ENCODE measurements at regions not wholly inside any gene's neighbourhood (a gene's known extent, or its start where the extent isn't known, plus 50 kb on each side); places are given as distances from the start of the nearest gene placed in this dataset.

DNA sequence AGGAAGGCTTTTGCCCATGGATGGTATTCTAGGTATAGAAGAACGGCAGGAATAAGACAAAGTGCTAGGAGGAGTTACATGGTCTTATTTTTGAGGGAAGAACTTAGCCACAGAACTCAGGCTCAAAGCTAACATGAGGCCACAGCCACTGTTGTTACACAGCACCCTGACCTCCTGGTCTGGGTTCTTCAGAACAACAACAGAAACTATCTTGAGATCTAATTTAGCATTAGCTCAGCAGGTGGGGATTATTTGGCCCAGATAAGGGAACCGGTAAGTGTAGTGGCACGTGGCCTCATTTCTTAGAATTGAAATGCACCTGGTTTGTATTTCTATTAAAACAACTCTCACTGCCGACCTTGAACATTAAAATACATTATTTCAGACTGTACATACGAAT is 1168.7 kb upstream of the SEMA6A start:
- Histone ChIP-seq H3K27me3 (replicated peaks; ENCODE audit: control insufficient read depth, insufficient read depth, low read length) (no peaks in the 10 kb centered on the region), H3K4me3 (replicated peaks; ENCODE audit: low read depth, low read length) (no peak overlapping the region), H3K36me3 (ENCODE audit: control insufficient read depth, insufficient read depth, low read length) (no peaks in the 10 kb centered on the region)
- TF ChIP-seq, protein P1, sequence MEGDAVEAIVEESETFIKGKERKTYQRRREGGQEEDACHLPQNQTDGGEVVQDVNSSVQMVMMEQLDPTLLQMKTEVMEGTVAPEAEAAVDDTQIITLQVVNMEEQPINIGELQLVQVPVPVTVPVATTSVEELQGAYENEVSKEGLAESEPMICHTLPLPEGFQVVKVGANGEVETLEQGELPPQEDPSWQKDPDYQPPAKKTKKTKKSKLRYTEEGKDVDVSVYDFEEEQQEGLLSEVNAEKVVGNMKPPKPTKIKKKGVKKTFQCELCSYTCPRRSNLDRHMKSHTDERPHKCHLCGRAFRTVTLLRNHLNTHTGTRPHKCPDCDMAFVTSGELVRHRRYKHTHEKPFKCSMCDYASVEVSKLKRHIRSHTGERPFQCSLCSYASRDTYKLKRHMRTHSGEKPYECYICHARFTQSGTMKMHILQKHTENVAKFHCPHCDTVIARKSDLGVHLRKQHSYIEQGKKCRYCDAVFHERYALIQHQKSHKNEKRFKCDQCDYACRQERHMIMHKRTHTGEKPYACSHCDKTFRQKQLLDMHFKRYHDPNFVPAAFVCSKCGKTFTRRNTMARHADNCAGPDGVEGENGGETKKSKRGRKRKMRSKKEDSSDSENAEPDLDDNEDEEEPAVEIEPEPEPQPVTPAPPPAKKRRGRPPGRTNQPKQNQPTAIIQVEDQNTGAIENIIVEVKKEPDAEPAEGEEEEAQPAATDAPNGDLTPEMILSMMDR (IDR thresholded peaks at IDR 0.05; ENCODE audit: insufficient read depth, low read length, poor library complexity, severe bottlenecking) = no peak
- no peak for DNase-seq (ENCODE audit: extremely low read depth, insufficient read length)

DNA sequence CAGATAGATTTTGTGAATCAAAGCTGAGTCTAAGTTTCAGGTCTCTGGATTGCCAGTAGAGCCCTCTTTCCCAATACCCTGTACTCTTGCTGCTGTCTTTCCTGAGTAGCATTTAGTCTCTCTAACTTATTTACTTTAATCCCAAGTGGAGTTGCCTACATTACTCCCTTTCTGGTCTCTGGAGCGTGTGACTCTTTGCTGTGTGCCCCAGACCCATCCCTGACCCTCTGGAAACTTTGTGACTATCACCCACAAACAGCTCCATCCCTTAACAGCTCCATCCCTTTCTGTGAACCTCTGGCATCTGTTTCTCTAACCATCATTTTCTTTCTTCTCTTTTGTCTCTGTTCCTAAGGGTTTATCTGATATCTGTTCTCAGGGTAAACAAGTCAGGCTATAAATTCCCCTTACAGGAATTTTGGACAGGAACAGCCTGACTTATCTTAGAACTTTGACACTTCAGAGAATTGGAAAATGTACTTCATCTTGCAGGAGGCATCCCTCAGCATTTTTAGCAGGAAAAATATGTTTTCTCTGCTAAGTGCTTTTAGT is 1167.1 kb upstream of the SEMA6A start:
- TF ChIP-seq, protein P1 (IDR thresholded peaks at IDR 0.05; ENCODE audit: insufficient read depth, low read length, poor library complexity, severe bottlenecking) = no peak
- H3K4me3 ChIP-seq (replicated peaks; ENCODE audit: low read depth, low read length) = no peak overlapping the region
- H3K36me3 ChIP-seq (ENCODE audit: control insufficient read depth, insufficient read depth, low read length) = no peaks in the 10 kb centered on the region

DNA sequence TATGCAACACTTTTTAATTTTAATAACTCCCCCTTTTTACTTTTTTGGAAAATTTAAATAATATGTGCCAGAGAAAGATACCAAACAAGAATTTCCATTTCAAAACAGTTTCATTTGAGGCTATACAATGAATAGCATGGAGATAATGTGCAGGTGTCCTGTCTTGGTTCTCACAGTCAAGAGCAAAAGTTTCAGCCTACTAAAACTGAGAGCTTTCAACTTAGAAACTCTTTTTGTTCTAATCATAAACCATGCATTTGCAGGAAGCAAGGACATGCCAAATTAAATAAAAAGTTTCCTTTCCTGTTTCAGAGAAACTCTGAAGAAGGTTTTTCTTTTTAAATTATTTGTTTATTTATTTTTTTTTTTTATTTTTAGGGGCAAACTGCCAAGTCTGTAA is 1165.6 kb upstream of the SEMA6A start:
- Histone ChIP-seq H3K36me3 (ENCODE audit: control insufficient read depth, insufficient read depth, low read length) (no peaks in the 10 kb centered on the region), H3K4me3 (replicated peaks; ENCODE audit: low read depth, low read length) (no peak overlapping the region), H3K27me3 (replicated peaks; ENCODE audit: control insufficient read depth, insufficient read depth, low read length) (no peaks in the 10 kb centered on the region)
- TF ChIP-seq, protein P1 (IDR thresholded peaks at IDR 0.05; ENCODE audit: insufficient read depth, low read length, poor library complexity, severe bottlenecking) = no peak
- DNase-seq (ENCODE audit: extremely low read depth, insufficient read length) = no peak

More for the DNA sequence above, 1167.1 kb upstream of the SEMA6A start:
- DNase-seq (ENCODE audit: extremely low read depth, insufficient read length) = no peak
- H3K27me3 ChIP-seq (replicated peaks; ENCODE audit: control insufficient read depth, insufficient read depth, low read length) = no peaks in the 10 kb centered on the region

DNA sequence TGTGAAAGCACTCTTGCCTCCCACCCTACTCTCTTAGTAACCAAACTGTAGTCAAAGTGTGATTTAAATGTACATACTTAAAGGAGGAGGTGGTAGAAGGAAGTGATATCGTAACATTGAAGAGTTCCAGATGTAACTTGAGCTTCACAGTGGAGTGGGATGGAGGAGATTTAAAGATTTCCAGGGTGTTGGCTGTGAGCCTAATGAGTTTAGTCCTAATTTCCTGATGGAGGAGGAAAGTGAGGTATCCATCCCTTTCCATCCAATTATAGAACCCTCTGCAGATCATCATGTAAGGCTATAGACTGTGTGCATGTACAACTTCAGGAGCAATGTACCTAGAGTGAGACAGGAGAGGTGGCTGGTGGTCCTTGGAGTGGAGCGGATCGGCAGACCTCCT is 1163.9 kb upstream of the SEMA6A start:
- no peak overlapping the region for H3K4me3 ChIP-seq (replicated peaks; ENCODE audit: low read depth, low read length)
- H3K27me3 ChIP-seq (replicated peaks; ENCODE audit: control insufficient read depth, insufficient read depth, low read length) = no peaks in the 10 kb centered on the region
- TF ChIP-seq, protein P1 (IDR thresholded peaks at IDR 0.05; ENCODE audit: insufficient read depth, low read length, poor library complexity, severe bottlenecking) = no peak
- no peaks in the 10 kb centered on the region for H3K36me3 ChIP-seq (ENCODE audit: control insufficient read depth, insufficient read depth, low read length)
- DNase-seq (ENCODE audit: extremely low read depth, insufficient read length) = no peak

DNA sequence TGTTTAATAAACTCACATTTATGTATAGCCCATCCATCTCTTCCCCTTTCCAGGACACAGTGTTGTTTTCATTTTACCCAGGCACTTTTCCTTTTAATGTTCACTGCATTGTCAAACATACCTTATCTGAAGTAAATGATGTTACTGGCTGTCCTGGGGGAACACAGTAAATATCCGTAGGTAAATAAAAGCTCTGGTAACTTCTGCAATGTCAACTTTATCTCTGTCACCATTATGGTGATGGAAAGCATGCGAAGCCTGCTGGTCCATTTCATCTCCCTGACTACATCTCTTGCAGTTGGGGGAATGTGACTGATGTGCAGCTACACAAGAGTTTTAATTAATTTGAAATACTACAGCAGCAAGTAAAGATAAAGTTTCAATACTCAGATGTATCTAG is 1162.1 kb upstream of the SEMA6A start:
- Histone ChIP-seq H3K36me3 (ENCODE audit: control insufficient read depth, insufficient read depth, low read length) (no peaks in the 10 kb centered on the region), H3K4me3 (replicated peaks; ENCODE audit: low read depth, low read length) (no peak overlapping the region), H3K27me3 (replicated peaks; ENCODE audit: control insufficient read depth, insufficient read depth, low read length) (no peaks in the 10 kb centered on the region)
- no peak for DNase-seq (ENCODE audit: extremely low read depth, insufficient read length)
- TF ChIP-seq, protein P1 (IDR thresholded peaks at IDR 0.05; ENCODE audit: insufficient read depth, low read length, poor library complexity, severe bottlenecking) = no peak

DNA sequence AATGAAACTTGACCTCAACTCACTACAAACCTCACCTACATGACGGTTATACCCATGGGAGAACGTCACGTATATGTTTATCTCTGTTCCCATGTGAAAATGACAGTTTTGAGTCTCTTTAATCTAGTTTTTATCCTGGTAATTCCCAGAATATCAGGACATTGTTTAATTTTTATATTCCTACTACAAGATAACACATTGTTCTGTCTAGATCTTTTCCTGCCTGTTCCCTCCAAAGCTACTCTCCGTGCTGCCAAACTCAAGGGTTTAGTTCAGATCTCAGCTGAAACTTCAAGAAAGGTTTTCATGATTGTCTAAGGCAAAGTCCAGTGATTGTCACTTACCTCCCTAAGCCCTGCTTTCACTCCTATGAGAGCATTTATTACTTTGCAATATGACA is 1159.4 kb upstream of the SEMA6A start:
- no peak overlapping the region for H3K4me3 ChIP-seq (replicated peaks; ENCODE audit: low read depth, low read length)
- H3K36me3 ChIP-seq (ENCODE audit: control insufficient read depth, insufficient read depth, low read length) = no peaks in the 10 kb centered on the region
- H3K27me3 ChIP-seq (replicated peaks; ENCODE audit: control insufficient read depth, insufficient read depth, low read length) = no peaks in the 10 kb centered on the region
- TF ChIP-seq, protein P1 (IDR thresholded peaks at IDR 0.05; ENCODE audit: insufficient read depth, low read length, poor library complexity, severe bottlenecking) = no peak
- no peak for DNase-seq (ENCODE audit: extremely low read depth, insufficient read length)

Measured in GM06990 (cell line).